ENCODE measurements at regions not wholly inside any gene's neighbourhood (a gene's known extent, or its start where the extent isn't known, plus 50 kb on each side); places are given as distances from the start of the nearest gene placed in this dataset.

DNA sequence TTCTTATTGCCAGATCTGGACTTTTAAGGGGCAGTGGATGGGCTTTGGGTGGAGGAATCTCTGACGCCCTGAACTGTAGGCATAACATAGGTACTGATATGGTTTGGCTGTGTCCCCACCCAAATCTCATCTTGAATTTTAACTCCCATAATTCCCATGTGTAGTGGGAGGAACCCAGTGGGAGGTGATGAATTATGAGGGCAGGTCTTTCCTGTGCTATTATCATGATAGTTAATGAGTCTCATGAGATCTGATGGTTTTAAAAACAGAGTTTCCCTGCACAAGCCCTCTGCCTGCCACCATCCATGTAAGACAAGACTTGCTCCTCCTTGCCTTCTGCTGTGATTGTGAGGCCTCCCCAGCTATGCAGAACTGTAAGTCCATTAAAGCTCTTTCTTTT lies 160.0 kb upstream of the CRY1 start:
- Histone ChIP-seq H3K9me3 (ENCODE audit: control insufficient read depth in 2 of 2, insufficient read depth in 1 of 2, low read depth in 1 of 2, low read length in 1 of 2) (no peaks in the 10 kb centered on the region), H3K4me3 (ENCODE audit: low read depth in 1 of 2, low read length in 2 of 2) (no peak overlapping the region), H3K4me1 (ENCODE audit: control insufficient read depth in 2 of 2, insufficient read depth in 2 of 2, low read length in 1 of 2) (no peaks in the 10 kb centered on the region), H3K27me3 (ENCODE audit: control insufficient read depth in 1 of 2, insufficient read depth in 2 of 2, low read length in 2 of 2) (no peaks in the 10 kb centered on the region), H3K27ac (ENCODE audit: low read depth in 2 of 2, low read length in 1 of 2) (no peak overlapping the region), H3K36me3 (ENCODE audit: control insufficient read depth in 2 of 2, insufficient read depth in 2 of 2, low read length in 1 of 2) (no peaks in the 10 kb centered on the region)
- WGBS, 2 donors: 86 to 93% methylated on average over 1 of the region's 1 CpG

GRCh38 chr12:107254258-107254856 lies 161.0 kb upstream of the CRY1 start:
- H3K36me3 ChIP-seq (ENCODE audit: control insufficient read depth in 2 of 2, insufficient read depth in 2 of 2, low read length in 1 of 2): no peaks in the 10 kb centered on the region
- H3K4me3 ChIP-seq (ENCODE audit: low read depth in 1 of 2, low read length in 2 of 2): no peak overlapping the region
- WGBS, 2 donors: 69 to 82% methylated on average over 5 of the region's 5 CpGs
- no peaks in the 10 kb centered on the region for H3K9me3 ChIP-seq (ENCODE audit: control insufficient read depth in 2 of 2, insufficient read depth in 1 of 2, low read depth in 1 of 2, low read length in 1 of 2)
- H3K27me3 ChIP-seq (ENCODE audit: control insufficient read depth in 1 of 2, insufficient read depth in 2 of 2, low read length in 2 of 2): no peaks in the 10 kb centered on the region
- no peak overlapping the region for H3K27ac ChIP-seq (ENCODE audit: low read depth in 2 of 2, low read length in 1 of 2)
- H3K4me1 ChIP-seq (ENCODE audit: control insufficient read depth in 2 of 2, insufficient read depth in 2 of 2, low read length in 1 of 2): no peaks in the 10 kb centered on the region

DNA sequence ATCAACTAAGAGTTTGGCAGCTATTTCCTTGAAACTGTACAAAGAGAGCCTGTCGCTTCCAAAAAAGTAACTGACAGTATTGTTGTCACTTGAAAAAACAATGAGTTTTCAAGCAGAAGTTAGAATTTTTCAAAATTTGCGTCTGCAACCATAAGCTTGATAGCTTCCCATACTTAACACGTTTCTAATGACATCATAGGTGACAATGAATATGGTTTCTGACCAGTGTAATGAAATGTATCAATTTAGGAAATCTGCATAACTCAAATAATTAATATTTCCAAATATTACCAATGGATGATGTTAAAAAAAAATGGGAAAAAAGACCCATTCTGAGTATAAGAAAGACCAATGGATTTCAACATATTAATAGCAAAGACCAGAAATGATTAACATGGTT lies 165.4 kb upstream of the CRY1 start:
- H3K27ac ChIP-seq (ENCODE audit: low read depth in 2 of 2, low read length in 1 of 2): no peak overlapping the region
- H3K27me3 ChIP-seq (ENCODE audit: control insufficient read depth in 1 of 2, insufficient read depth in 2 of 2, low read length in 2 of 2): peaks cover 0 to 3% of the 10 kb centered on the region in 2 donors
- H3K4me1 ChIP-seq (ENCODE audit: control insufficient read depth in 2 of 2, insufficient read depth in 2 of 2, low read length in 1 of 2): no peaks in the 10 kb centered on the region
- H3K36me3 ChIP-seq (ENCODE audit: control insufficient read depth in 2 of 2, insufficient read depth in 2 of 2, low read length in 1 of 2): no peaks in the 10 kb centered on the region
- WGBS, 2 donors: 80 to 83% methylated on average over 3 of the region's 3 CpGs
- H3K4me3 ChIP-seq (ENCODE audit: low read depth in 1 of 2, low read length in 2 of 2): no peak overlapping the region
- H3K9me3 ChIP-seq (ENCODE audit: control insufficient read depth in 2 of 2, insufficient read depth in 1 of 2, low read depth in 1 of 2, low read length in 1 of 2): no peaks in the 10 kb centered on the region

- no peak overlapping the region for H3K27ac ChIP-seq (ENCODE audit: low read depth in 2 of 2, low read length in 1 of 2)
- H3K4me3 ChIP-seq (ENCODE audit: low read depth in 1 of 2, low read length in 2 of 2): no peak overlapping the region
- no peaks in the 10 kb centered on the region for H3K9me3 ChIP-seq (ENCODE audit: control insufficient read depth in 2 of 2, insufficient read depth in 1 of 2, low read depth in 1 of 2, low read length in 1 of 2)
- H3K27me3 ChIP-seq (ENCODE audit: control insufficient read depth in 1 of 2, insufficient read depth in 2 of 2, low read length in 2 of 2): peaks cover 0 to 5% of the 10 kb centered on the region in 2 donors
- H3K36me3 ChIP-seq (ENCODE audit: control insufficient read depth in 2 of 2, insufficient read depth in 2 of 2, low read length in 1 of 2): no peaks in the 10 kb centered on the region
- H3K4me1 ChIP-seq (ENCODE audit: control insufficient read depth in 2 of 2, insufficient read depth in 2 of 2, low read length in 1 of 2): no peaks in the 10 kb centered on the region
Observed at GRCh38 chr12:107263980-107264379, 170.6 kb upstream of the CRY1 start.

GRCh38 chr12:107264667-107265066 lies 171.3 kb upstream of the CRY1 start:
- WGBS, 2 donors: 88% methylated on average over 7 of the region's 7 CpGs
- no peak overlapping the region for H3K27ac ChIP-seq (ENCODE audit: low read depth in 2 of 2, low read length in 1 of 2)
- H3K4me3 ChIP-seq (ENCODE audit: low read depth in 1 of 2, low read length in 2 of 2): no peak overlapping the region
- no peaks in the 10 kb centered on the region for H3K9me3 ChIP-seq (ENCODE audit: control insufficient read depth in 2 of 2, insufficient read depth in 1 of 2, low read depth in 1 of 2, low read length in 1 of 2)
- H3K36me3 ChIP-seq (ENCODE audit: control insufficient read depth in 2 of 2, insufficient read depth in 2 of 2, low read length in 1 of 2): no peaks in the 10 kb centered on the region
- H3K4me1 ChIP-seq (ENCODE audit: control insufficient read depth in 2 of 2, insufficient read depth in 2 of 2, low read length in 1 of 2): no peaks in the 10 kb centered on the region
- peaks cover 0 to 5% of the 10 kb centered on the region in 2 donors for H3K27me3 ChIP-seq (ENCODE audit: control insufficient read depth in 1 of 2, insufficient read depth in 2 of 2, low read length in 2 of 2)

- Histone ChIP-seq H3K27ac (ENCODE audit: low read depth in 2 of 2, low read length in 1 of 2) (no peak overlapping the region), H3K4me3 (ENCODE audit: low read depth in 1 of 2, low read length in 2 of 2) (no peak overlapping the region), H3K27me3 (ENCODE audit: control insufficient read depth in 1 of 2, insufficient read depth in 2 of 2, low read length in 2 of 2) (peaks cover 0 to 2% of the 10 kb centered on the region in 2 donors), H3K4me1 (ENCODE audit: control insufficient read depth in 2 of 2, insufficient read depth in 2 of 2, low read length in 1 of 2) (no peaks in the 10 kb centered on the region), H3K9me3 (ENCODE audit: control insufficient read depth in 2 of 2, insufficient read depth in 1 of 2, low read depth in 1 of 2, low read length in 1 of 2) (no peaks in the 10 kb centered on the region), H3K36me3 (ENCODE audit: control insufficient read depth in 2 of 2, insufficient read depth in 2 of 2, low read length in 1 of 2) (no peaks in the 10 kb centered on the region)
- WGBS, 2 donors: 50 to 68% methylated on average over 1 of the region's 1 CpG
Observed at GRCh38 chr12:107267604-107268003, 174.3 kb upstream of the CRY1 start.

- no peaks in the 10 kb centered on the region for H3K9me3 ChIP-seq (ENCODE audit: control insufficient read depth in 2 of 2, insufficient read depth in 1 of 2, low read depth in 1 of 2, low read length in 1 of 2)
- WGBS, 2 donors: 86 to 94% methylated on average over 2 of the region's 2 CpGs
Observed at GRCh38 chr12:107271523-107271922, 178.2 kb upstream of the CRY1 start.

DNA sequence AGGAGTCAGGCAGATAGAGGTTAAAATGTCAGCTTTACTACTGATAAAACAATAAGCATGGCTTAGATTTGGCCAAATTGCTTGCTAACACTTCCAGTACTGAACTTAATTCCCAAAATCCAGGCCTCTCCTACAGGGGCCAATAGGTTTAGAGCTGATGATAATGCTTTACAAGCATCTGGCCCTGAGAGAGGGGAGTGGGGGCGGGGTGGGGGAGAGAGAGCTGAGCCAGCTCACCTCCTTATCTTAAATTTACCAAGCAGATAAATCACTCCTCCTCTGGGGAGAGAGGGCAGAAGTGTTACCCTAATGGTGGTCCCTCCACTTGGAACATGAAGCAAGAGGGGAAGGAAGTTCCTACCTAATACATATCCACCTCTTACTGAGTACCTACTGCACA lies 182.2 kb upstream of the CRY1 start:
- Histone ChIP-seq H3K36me3 (ENCODE audit: control insufficient read depth in 2 of 2, insufficient read depth in 2 of 2, low read length in 1 of 2) (no peaks in the 10 kb centered on the region), H3K9me3 (ENCODE audit: control insufficient read depth in 2 of 2, insufficient read depth in 1 of 2, low read depth in 1 of 2, low read length in 1 of 2) (peaks cover 0 to 3% of the 10 kb centered on the region in 2 donors), H3K4me3 (ENCODE audit: low read depth in 1 of 2, low read length in 2 of 2) (no peak overlapping the region), H3K4me1 (ENCODE audit: control insufficient read depth in 2 of 2, insufficient read depth in 2 of 2, low read length in 1 of 2) (no peaks in the 10 kb centered on the region), H3K27me3 (ENCODE audit: control insufficient read depth in 1 of 2, insufficient read depth in 2 of 2, low read length in 2 of 2) (peaks cover 2% of the 10 kb centered on the region in 2 donors), H3K27ac (ENCODE audit: low read depth in 2 of 2, low read length in 1 of 2) (no peak overlapping the region)
- 80 to 82% methylated on average over 1 of the region's 1 CpG for WGBS, 2 donors

More at GRCh38 chr12:107271523-107271922, 178.2 kb upstream of the CRY1 start:
- H3K4me1 ChIP-seq (ENCODE audit: control insufficient read depth in 2 of 2, insufficient read depth in 2 of 2, low read length in 1 of 2): no peaks in the 10 kb centered on the region
- no peak overlapping the region for H3K27ac ChIP-seq (ENCODE audit: low read depth in 2 of 2, low read length in 1 of 2)
- H3K4me3 ChIP-seq (ENCODE audit: low read depth in 1 of 2, low read length in 2 of 2): no peak overlapping the region
- H3K36me3 ChIP-seq (ENCODE audit: control insufficient read depth in 2 of 2, insufficient read depth in 2 of 2, low read length in 1 of 2): no peaks in the 10 kb centered on the region
- peaks cover 2 to 4% of the 10 kb centered on the region in 2 donors for H3K27me3 ChIP-seq (ENCODE audit: control insufficient read depth in 1 of 2, insufficient read depth in 2 of 2, low read length in 2 of 2)

DNA sequence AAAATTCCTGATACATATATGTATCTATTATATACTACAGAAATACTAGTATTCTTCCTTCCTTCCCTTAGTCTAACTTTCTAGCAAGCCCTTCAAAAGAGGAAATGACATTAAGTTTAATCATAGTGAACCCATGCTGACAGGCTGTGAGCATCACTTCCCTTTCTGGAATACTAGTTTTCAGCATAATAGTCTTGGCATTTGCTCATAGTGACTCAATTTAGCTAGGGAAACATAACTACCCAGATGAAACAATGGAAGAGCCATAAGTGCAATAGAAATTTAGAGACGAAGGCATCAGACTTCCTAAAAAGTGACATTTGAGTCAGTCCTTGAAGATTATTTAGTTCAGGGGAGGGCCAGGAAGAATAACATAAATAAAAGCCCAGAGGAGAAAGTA lies 184.5 kb upstream of the CRY1 start:
- Histone ChIP-seq H3K9me3 (ENCODE audit: control insufficient read depth in 2 of 2, insufficient read depth in 1 of 2, low read depth in 1 of 2, low read length in 1 of 2) (peaks cover 0 to 3% of the 10 kb centered on the region in 2 donors), H3K4me1 (ENCODE audit: control insufficient read depth in 2 of 2, insufficient read depth in 2 of 2, low read length in 1 of 2) (no peaks in the 10 kb centered on the region), H3K36me3 (ENCODE audit: control insufficient read depth in 2 of 2, insufficient read depth in 2 of 2, low read length in 1 of 2) (no peaks in the 10 kb centered on the region), H3K27me3 (ENCODE audit: control insufficient read depth in 1 of 2, insufficient read depth in 2 of 2, low read length in 2 of 2) (peaks cover 2% of the 10 kb centered on the region in 2 donors), H3K27ac (ENCODE audit: low read depth in 2 of 2, low read length in 1 of 2) (no peak overlapping the region), H3K4me3 (ENCODE audit: low read depth in 1 of 2, low read length in 2 of 2) (no peak overlapping the region)
- 49 to 50% methylated on average over 1 of the region's 1 CpG for WGBS, 2 donors

GRCh38 chr12:107282628-107283027 lies 189.3 kb upstream of the CRY1 start:
- no peaks in the 10 kb centered on the region for H3K27me3 ChIP-seq (ENCODE audit: control insufficient read depth in 1 of 2, insufficient read depth in 2 of 2, low read length in 2 of 2)
- WGBS, 2 donors: 91 to 97% methylated on average over 1 of the region's 1 CpG
- no peaks in the 10 kb centered on the region for H3K4me1 ChIP-seq (ENCODE audit: control insufficient read depth in 2 of 2, insufficient read depth in 2 of 2, low read length in 1 of 2)
- no peaks in the 10 kb centered on the region for H3K36me3 ChIP-seq (ENCODE audit: control insufficient read depth in 2 of 2, insufficient read depth in 2 of 2, low read length in 1 of 2)
- H3K9me3 ChIP-seq (ENCODE audit: control insufficient read depth in 2 of 2, insufficient read depth in 1 of 2, low read depth in 1 of 2, low read length in 1 of 2): peaks cover 0 to 3% of the 10 kb centered on the region in 2 donors
- H3K4me3 ChIP-seq (ENCODE audit: low read depth in 1 of 2, low read length in 2 of 2): no peak overlapping the region
- no peak overlapping the region for H3K27ac ChIP-seq (ENCODE audit: low read depth in 2 of 2, low read length in 1 of 2)
